ENCODE measurements at regions not wholly inside any gene's neighbourhood (a gene's known extent, or its start where the extent isn't known, plus 50 kb on each side); places are given as distances from the start of the nearest gene placed in this dataset.

GRCh38 chr7:68663392-68663791, 934.9 kb upstream of the AUTS2 start:
- DNase-seq (ENCODE audit: low read depth), result no peak

GRCh38 chr7:68671046-68671445, 927.2 kb upstream of the AUTS2 start:
- no peak for DNase-seq (ENCODE audit: low read depth)

GRCh38 chr7:68671671-68672070, 926.6 kb upstream of the AUTS2 start:
- no peak for DNase-seq (ENCODE audit: low read depth)

- no peak for DNase-seq (ENCODE audit: low read depth)
Observed at GRCh38 chr7:68674826-68675225, 923.4 kb upstream of the AUTS2 start.

- DNase-seq (ENCODE audit: low read depth), result no peak
Observed at GRCh38 chr7:68676813-68677535, 921.3 kb upstream of the AUTS2 start.

- DNase-seq (ENCODE audit: low read depth), result no peak
Observed at GRCh38 chr7:68678196-68678595, 920.1 kb upstream of the AUTS2 start.

GRCh38 chr7:68679459-68680234, 918.6 kb upstream of the AUTS2 start:
- no peak for DNase-seq (ENCODE audit: low read depth)

GRCh38 chr7:68680235-68680872, 917.9 kb upstream of the AUTS2 start:
- no peak for DNase-seq (ENCODE audit: low read depth)

- DNase-seq (ENCODE audit: low read depth), result no peak
Observed at GRCh38 chr7:68682910-68683309, 915.4 kb upstream of the AUTS2 start.

GRCh38 chr7:68684246-68684839, 913.9 kb upstream of the AUTS2 start:
- DNase-seq (ENCODE audit: low read depth), result peak; percentile 14

- no peak for DNase-seq (ENCODE audit: low read depth)
Observed at GRCh38 chr7:68684996-68685395, 913.3 kb upstream of the AUTS2 start.

GRCh38 chr7:68688416-68689086, 909.7 kb upstream of the AUTS2 start:
- DNase-seq (ENCODE audit: low read depth), result no peak

- DNase-seq (ENCODE audit: low read depth), result no peak
Observed at GRCh38 chr7:68689087-68689433, 909.2 kb upstream of the AUTS2 start.

GRCh38 chr7:68691261-68692216, 906.7 kb upstream of the AUTS2 start:
- DNase-seq (ENCODE audit: low read depth), result peak; percentile 18

GRCh38 chr7:68692511-68692910, 905.8 kb upstream of the AUTS2 start:
- no peak for DNase-seq (ENCODE audit: low read depth)

GRCh38 chr7:68694656-68695055, 903.6 kb upstream of the AUTS2 start:
- DNase-seq (ENCODE audit: low read depth), result no peak

- DNase-seq (ENCODE audit: low read depth), result no peak
Observed at GRCh38 chr7:68697796-68698280, 900.4 kb upstream of the AUTS2 start.

GRCh38 chr7:68699090-68699711, 899.1 kb upstream of the AUTS2 start:
- peak; percentile 44 for DNase-seq (ENCODE audit: low read depth)

GRCh38 chr7:68700414-68700813, 897.9 kb upstream of the AUTS2 start:
- DNase-seq (ENCODE audit: low read depth), result peak; percentile 18

- peak; percentile 51 for DNase-seq (ENCODE audit: low read depth)
Observed at GRCh38 chr7:68706291-68706690, 892.0 kb upstream of the AUTS2 start.
